Upper lobe of left lung (tissue), 6 donors: ENCODE measurements at regions not wholly inside any gene's neighbourhood (a gene's known extent, or its start where the extent isn't known, plus 50 kb on each side); places are given as distances from the start of the nearest gene placed in this dataset.
"Not testable (repeated sequence)": the region's sequence is repeated elsewhere in the genome, so short reads cannot be mapped to it uniquely, and the experiment has no call there.

ENCODE experiments used
- ATAC-seq, 2 donors: fragments of 200-7000 bp; cut with Tn5 transposase; one replicate each; pipeline ENCODE4 v1.9.1; 2022; ENCODE audit warnings: mild to moderate bottlenecking in 2 of 2, moderate library complexity in 2 of 2; ENCODE audit not compliant: low FRiP score in 2 of 2
- DNase-seq, 2 donors: peaks; one replicate each; pipeline ENCODE4 v3.0.0-alpha.2; 2019 to 2020
- H3K27ac ChIP-seq, 4 donors: fragments of 200-600 bp; sonication (generic); one replicate each; pipeline ENCODE4 v1.5.1; 2016 to 2019
- H3K27me3 ChIP-seq, 4 donors: fragments of 200-600 bp; sonication (generic); one replicate each; pipeline ENCODE4 v1.5.1; 2017 to 2019
- H3K36me3 ChIP-seq, 4 donors: fragments of 200-600 bp; sonication (generic); one replicate each; pipeline ENCODE4 v1.5.1; 2016 to 2019
- H3K4me1 ChIP-seq, 4 donors: fragments of 200-600 bp; sonication (generic); one replicate each; pipeline ENCODE4 v1.5.1; 2018 to 2019
- H3K4me3 ChIP-seq, 4 donors: fragments of 200-600 bp; sonication (generic); one replicate each; pipeline ENCODE4 v1.5.1; 2017 to 2019; ENCODE audit warnings: mild to moderate bottlenecking in 2 of 4, moderate library complexity in 1 of 4
- H3K9me3 ChIP-seq, 4 donors: fragments of 200-600 bp; sonication (generic); one replicate each; pipeline ENCODE4 v1.5.1; 2018 to 2019
- CTCF ChIP-seq, 6 experiments: fragments of 450-650 bp in 4 of 6; fragments of 200-600 bp in 2 of 6; sonication (generic) in 2 of 6; IDR thresholded peaks; one replicate each; pipeline ENCODE4 v1.5.1; 2016 to 2019; ENCODE audit warnings: antibody characterized with exemption in 6 of 6
- EP300 ChIP-seq, 4 donors: sonication (generic); formaldehyde crosslinking; IDR thresholded peaks; one replicate each; pipeline ENCODE4 v1.5.1; 2017; ENCODE audit warnings: antibody characterized with exemption in 4 of 4, control low read depth in 2 of 4
- POLR2A ChIP-seq, 4 donors: fragments of 450-650 bp; IDR thresholded peaks; one replicate each; pipeline ENCODE4 v1.5.1; 2016 to 2017; ENCODE audit warnings: antibody characterized with exemption in 4 of 4, mild to moderate bottlenecking in 2 of 4
- POLR2AphosphoS5 ChIP-seq, 2 donors: sonication (generic); formaldehyde crosslinking; IDR thresholded peaks; one replicate each; pipeline ENCODE4 v1.5.1; 2017; ENCODE audit warnings: antibody characterized with exemption in 2 of 2
- WGBS, 2 donors: methylation state at CpG; one replicate each; pipeline ENCODE4 v1.1.5; 2017 to 2018; 5-methylcytosine and 5-hydroxymethylcytosine counted together
- donor health status: DM: no; HTN: no; CAD: no; lungs with moderate emphysema.
- donor health status: DM: no; HTN: yes; CAD: no; lungs with severe emphysema.

- DNase-seq: no peak
- no peak overlapping the region for H3K27ac ChIP-seq
- no peak overlapping the region for H3K4me3 ChIP-seq
- no peaks in the 10 kb centered on the region for H3K36me3 ChIP-seq
- H3K9me3 ChIP-seq: no peaks in the 10 kb centered on the region
- TF ChIP-seq EP300 (IDR thresholded peaks at IDR 0.05) (no peak), POLR2A (IDR thresholded peaks at IDR 0.05) (no peak), CTCF (IDR thresholded peaks at IDR 0.05) (no peak), POLR2AphosphoS5 (IDR thresholded peaks at IDR 0.05) (no peak)
- H3K4me1 ChIP-seq: no peaks in the 10 kb centered on the region
- no peak for ATAC-seq
- 64 to 70% methylated on average over 2 of the region's 2 CpGs for WGBS, 2 donors
- no peaks in the 10 kb centered on the region for H3K27me3 ChIP-seq
Measured at GRCh38 chr4:103403619-103404018, 205.5 kb upstream of the CENPE start.

- no peak overlapping the region for H3K27ac ChIP-seq
Measured at GRCh38 chr4:103402198-103402597, 204.1 kb upstream of the CENPE start.

DNA sequence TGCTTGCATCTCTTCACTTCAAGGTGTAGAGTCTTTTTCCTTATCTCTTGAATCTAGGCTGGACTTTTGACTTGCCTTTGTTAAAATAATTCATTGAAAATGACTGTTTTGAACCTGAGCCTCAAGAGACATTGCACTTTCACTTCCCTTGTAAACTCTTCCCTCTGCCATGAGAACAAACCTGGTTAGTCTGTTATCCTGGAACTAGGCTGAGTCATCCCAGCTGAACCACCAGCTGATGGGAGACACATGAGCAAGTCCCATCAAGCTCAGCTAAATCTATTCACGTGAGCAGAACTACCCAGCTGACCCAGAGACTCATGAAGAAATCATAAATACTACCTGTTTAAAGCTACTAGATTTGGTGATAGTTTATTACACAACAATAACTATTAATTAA, 202.3 kb upstream of the CENPE start:
- ATAC-seq: no peak
- Histone ChIP-seq H3K4me3 (no peak overlapping the region), H3K9me3 (no peaks in the 10 kb centered on the region), H3K27me3 (no peaks in the 10 kb centered on the region), H3K36me3 (no peaks in the 10 kb centered on the region), H3K27ac (no peak overlapping the region), H3K4me1 (no peaks in the 10 kb centered on the region)
- no peak for TF ChIP-seq CTCF (IDR thresholded peaks at IDR 0.05)
- TF ChIP-seq EP300 (IDR thresholded peaks at IDR 0.05): no peak
- TF ChIP-seq POLR2AphosphoS5 (IDR thresholded peaks at IDR 0.05): no peak
- TF ChIP-seq POLR2A (IDR thresholded peaks at IDR 0.05): no peak
- no peak for DNase-seq
- 11 to 26% methylated on average over 1 of the region's 1 CpG for WGBS, 2 donors

More at GRCh38 chr4:103402198-103402597, 204.1 kb upstream of the CENPE start:
- no peaks in the 10 kb centered on the region for H3K36me3 ChIP-seq
- ATAC-seq: no peak
- no peak for DNase-seq
- no peaks in the 10 kb centered on the region for H3K27me3 ChIP-seq
- H3K4me1 ChIP-seq: no peaks in the 10 kb centered on the region
- 74 to 86% methylated on average over 2 of the region's 2 CpGs for WGBS, 2 donors
- H3K4me3 ChIP-seq: no peak overlapping the region
- TF ChIP-seq POLR2AphosphoS5 (IDR thresholded peaks at IDR 0.05): no peak
- no peak for TF ChIP-seq CTCF (IDR thresholded peaks at IDR 0.05)
- TF ChIP-seq EP300 (IDR thresholded peaks at IDR 0.05): no peak
- TF ChIP-seq POLR2A (IDR thresholded peaks at IDR 0.05): no peak
- no peaks in the 10 kb centered on the region for H3K9me3 ChIP-seq

DNA sequence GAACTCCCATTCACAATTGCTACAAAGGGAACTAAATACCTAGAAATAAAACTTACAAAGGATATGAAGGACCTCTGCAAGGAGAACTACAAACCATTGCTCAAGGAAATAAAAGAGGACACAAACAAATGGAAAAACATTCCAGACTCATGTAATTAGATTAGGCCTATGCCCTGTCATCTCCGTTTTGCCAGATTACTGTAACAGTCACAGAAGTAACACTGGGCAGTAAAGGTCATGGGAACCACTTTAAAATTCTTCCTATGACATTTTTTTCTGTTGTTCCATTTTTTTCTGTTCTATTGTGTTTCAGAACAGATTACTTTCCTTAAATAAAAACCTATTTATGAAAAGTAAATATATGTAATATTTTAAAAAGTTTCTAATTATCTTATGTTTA, 199.4 kb upstream of the CENPE start:
- WGBS, 2 donors: 48 to 58% methylated on average over 1 of the region's 1 CpG
- H3K9me3 ChIP-seq: no peaks in the 10 kb centered on the region
- no peaks in the 10 kb centered on the region for H3K4me1 ChIP-seq
- no peaks in the 10 kb centered on the region for H3K27me3 ChIP-seq
- ATAC-seq (no peak), DNase-seq (no peak)
- TF ChIP-seq POLR2AphosphoS5 (IDR thresholded peaks at IDR 0.05) (no peak), EP300 (IDR thresholded peaks at IDR 0.05) (no peak)
- no peaks in the 10 kb centered on the region for H3K36me3 ChIP-seq
- no peak overlapping the region for H3K4me3 ChIP-seq
- H3K27ac ChIP-seq: no peak overlapping the region

DNA sequence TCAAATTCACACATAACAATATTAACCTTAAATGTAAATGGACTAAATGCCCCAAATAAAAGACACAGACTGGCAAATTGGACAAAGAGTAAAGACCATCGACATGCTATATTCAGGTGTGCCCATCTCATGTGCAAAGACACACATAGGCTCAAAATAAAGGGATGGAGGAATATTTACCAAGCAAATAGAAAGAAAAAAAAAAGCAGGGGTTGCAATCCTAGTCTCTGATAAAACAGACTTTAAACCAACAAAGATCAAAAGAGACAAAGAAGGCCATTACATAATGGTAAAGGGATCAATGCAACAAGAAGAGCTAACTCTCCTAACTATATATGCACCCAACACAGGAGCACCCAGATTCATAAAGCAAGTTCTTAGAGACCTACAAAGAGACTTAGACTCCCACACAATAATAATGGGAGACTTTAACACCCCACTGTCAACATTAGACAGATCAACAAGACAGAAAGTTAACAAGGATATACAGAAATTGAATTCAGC, 189.4 kb upstream of the CENPE start:
- H3K4me1 ChIP-seq, H3K27me3 ChIP-seq, H3K36me3 ChIP-seq, ATAC-seq, H3K27ac ChIP-seq, H3K4me3 ChIP-seq, DNase-seq, H3K9me3 ChIP-seq: not testable (repeated sequence)
- 68 to 85% methylated on average over 1 of the region's 1 CpG for WGBS, 2 donors

DNA sequence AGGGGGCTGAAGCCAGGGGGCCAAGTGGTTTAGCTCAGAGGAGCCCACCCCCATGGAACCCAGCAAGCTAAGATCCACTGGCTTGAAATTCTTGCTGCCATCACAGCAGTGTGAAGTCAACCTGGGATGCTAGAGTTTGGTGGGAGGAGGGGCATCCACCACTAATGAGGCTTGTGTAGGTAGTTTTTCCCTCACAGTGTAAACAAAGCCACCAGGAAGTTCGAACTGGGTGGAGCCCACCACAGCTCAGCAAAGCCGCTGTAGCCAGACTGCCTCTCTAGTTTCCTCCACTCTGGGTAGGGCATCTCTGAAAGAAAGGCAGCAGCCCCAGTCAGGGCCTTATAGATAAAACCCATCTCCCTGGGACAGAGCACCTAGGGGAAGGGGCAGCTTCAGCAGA, 187.4 kb upstream of the CENPE start:
- H3K4me3 ChIP-seq, H3K9me3 ChIP-seq, H3K27me3 ChIP-seq, ATAC-seq, H3K36me3 ChIP-seq, H3K27ac ChIP-seq, H3K4me1 ChIP-seq, DNase-seq: not testable (repeated sequence)
- WGBS, 2 donors: 41 to 70% methylated on average over 2 of the region's 2 CpGs
